ENCODE measurements at regions not wholly inside any gene's neighbourhood (a gene's known extent, or its start where the extent isn't known, plus 50 kb on each side); places are given as distances from the start of the nearest gene placed in this dataset.

GRCh38 chr16:64864232-64864809 is 257.5 kb downstream of the CDH11 start:
- no peak overlapping the region for H3K27ac ChIP-seq (replicated peaks)
- TF ChIP-seq CTCF (IDR thresholded peaks at IDR 0.05; ENCODE audit: insufficient read depth, low read length): no peak
- TF ChIP-seq GABPA (IDR thresholded peaks at IDR 0.05; ENCODE audit: low read depth): no peak
- TF ChIP-seq, protein P1, sequence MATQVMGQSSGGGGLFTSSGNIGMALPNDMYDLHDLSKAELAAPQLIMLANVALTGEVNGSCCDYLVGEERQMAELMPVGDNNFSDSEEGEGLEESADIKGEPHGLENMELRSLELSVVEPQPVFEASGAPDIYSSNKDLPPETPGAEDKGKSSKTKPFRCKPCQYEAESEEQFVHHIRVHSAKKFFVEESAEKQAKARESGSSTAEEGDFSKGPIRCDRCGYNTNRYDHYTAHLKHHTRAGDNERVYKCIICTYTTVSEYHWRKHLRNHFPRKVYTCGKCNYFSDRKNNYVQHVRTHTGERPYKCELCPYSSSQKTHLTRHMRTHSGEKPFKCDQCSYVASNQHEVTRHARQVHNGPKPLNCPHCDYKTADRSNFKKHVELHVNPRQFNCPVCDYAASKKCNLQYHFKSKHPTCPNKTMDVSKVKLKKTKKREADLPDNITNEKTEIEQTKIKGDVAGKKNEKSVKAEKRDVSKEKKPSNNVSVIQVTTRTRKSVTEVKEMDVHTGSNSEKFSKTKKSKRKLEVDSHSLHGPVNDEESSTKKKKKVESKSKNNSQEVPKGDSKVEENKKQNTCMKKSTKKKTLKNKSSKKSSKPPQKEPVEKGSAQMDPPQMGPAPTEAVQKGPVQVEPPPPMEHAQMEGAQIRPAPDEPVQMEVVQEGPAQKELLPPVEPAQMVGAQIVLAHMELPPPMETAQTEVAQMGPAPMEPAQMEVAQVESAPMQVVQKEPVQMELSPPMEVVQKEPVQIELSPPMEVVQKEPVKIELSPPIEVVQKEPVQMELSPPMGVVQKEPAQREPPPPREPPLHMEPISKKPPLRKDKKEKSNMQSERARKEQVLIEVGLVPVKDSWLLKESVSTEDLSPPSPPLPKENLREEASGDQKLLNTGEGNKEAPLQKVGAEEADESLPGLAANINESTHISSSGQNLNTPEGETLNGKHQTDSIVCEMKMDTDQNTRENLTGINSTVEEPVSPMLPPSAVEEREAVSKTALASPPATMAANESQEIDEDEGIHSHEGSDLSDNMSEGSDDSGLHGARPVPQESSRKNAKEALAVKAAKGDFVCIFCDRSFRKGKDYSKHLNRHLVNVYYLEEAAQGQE (IDR thresholded peaks at IDR 0.05; ENCODE audit: insufficient replicate concordance, low read depth): no peak
- TF ChIP-seq SPI1 (IDR thresholded peaks at IDR 0.05; ENCODE audit: borderline replicate concordance, low read depth): no peak
- TF ChIP-seq POLR2AphosphoS5 (IDR thresholded peaks at IDR 0.05; ENCODE audit: low read depth): no peak
- no peaks in the 10 kb centered on the region for H3K27me3 ChIP-seq (ENCODE audit: insufficient read depth, poor library complexity, severe bottlenecking)
- no peak for DNase-seq (ENCODE audit: low read depth in 1 of 2, low spot score in 1 of 2)
- no peak overlapping the region for H3K4me3 ChIP-seq (replicated peaks; ENCODE audit: insufficient read depth, low read length)

DNA sequence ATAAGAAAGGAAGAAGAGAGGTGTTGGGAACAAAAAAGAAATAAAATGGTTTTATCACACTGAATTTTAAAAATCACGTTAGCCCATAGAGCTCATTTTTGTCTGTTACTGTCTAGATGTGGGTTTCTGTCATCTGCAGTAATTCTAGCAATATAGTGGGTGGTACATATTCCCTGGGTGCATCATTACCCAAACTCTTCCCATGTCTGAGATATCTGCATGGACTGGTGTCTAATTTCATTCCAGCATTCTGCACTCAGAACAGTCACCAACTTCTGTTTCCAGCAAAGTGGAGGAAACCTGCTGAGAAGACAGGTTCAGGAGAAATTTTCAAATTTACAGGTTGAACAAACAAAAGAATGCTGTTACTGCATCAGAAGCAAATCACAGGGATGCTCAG is 263.8 kb downstream of the CDH11 start:
- no peak overlapping the region for H3K27ac ChIP-seq (replicated peaks)
- TF ChIP-seq, protein P1 (IDR thresholded peaks at IDR 0.05; ENCODE audit: insufficient replicate concordance, low read depth): no peak
- TF ChIP-seq CTCF (IDR thresholded peaks at IDR 0.05; ENCODE audit: insufficient read depth, low read length) (no peak), SPI1 (IDR thresholded peaks at IDR 0.05; ENCODE audit: borderline replicate concordance, low read depth) (no peak), POLR2AphosphoS5 (IDR thresholded peaks at IDR 0.05; ENCODE audit: low read depth) (no peak), GABPA (IDR thresholded peaks at IDR 0.05; ENCODE audit: low read depth) (no peak)
- H3K4me3 ChIP-seq (replicated peaks; ENCODE audit: insufficient read depth, low read length): no peak overlapping the region
- DNase-seq (ENCODE audit: low read depth in 1 of 2, low spot score in 1 of 2): no peak
- no peaks in the 10 kb centered on the region for H3K27me3 ChIP-seq (ENCODE audit: insufficient read depth, poor library complexity, severe bottlenecking)

GRCh38 chr16:64857411-64857810 is 264.5 kb downstream of the CDH11 start:
- no peak for DNase-seq (ENCODE audit: low read depth in 1 of 2, low spot score in 1 of 2)
- H3K27me3 ChIP-seq (ENCODE audit: insufficient read depth, poor library complexity, severe bottlenecking): no peaks in the 10 kb centered on the region
- H3K27ac ChIP-seq (replicated peaks): no peak overlapping the region
- TF ChIP-seq POLR2AphosphoS5 (IDR thresholded peaks at IDR 0.05; ENCODE audit: low read depth): no peak
- no peak for TF ChIP-seq GABPA (IDR thresholded peaks at IDR 0.05; ENCODE audit: low read depth)
- TF ChIP-seq SPI1 (IDR thresholded peaks at IDR 0.05; ENCODE audit: borderline replicate concordance, low read depth): no peak
- TF ChIP-seq, protein P1 (IDR thresholded peaks at IDR 0.05; ENCODE audit: insufficient replicate concordance, low read depth): no peak
- TF ChIP-seq CTCF (IDR thresholded peaks at IDR 0.05; ENCODE audit: insufficient read depth, low read length): no peak
- no peak overlapping the region for H3K4me3 ChIP-seq (replicated peaks; ENCODE audit: insufficient read depth, low read length)

Measured in HL-60 (cell line).